Endodermal cell (in vitro differentiated cells): ENCODE measurements at regions not wholly inside any gene's neighbourhood (a gene's known extent, or its start where the extent isn't known, plus 50 kb on each side); places are given as distances from the start of the nearest gene placed in this dataset.

ENCODE experiments used
- DNase-seq: peaks from one replicate; pipeline ENCODE4 v3.0.0-alpha.2; 2017
- H3K27ac ChIP-seq: 2 replicates; pipeline ENCODE4 v1.5.1; 2013; ENCODE audit warnings: mild to moderate bottlenecking, low read depth, low read length, moderate library complexity
- H3K27me3 ChIP-seq: 2 replicates; pipeline ENCODE4 v1.6.1; 2013; ENCODE audit warnings: mild to moderate bottlenecking, low read length, moderate library complexity; ENCODE audit not compliant: insufficient read depth, control insufficient read depth, poor library complexity, severe bottlenecking
- H3K36me3 ChIP-seq: 2 replicates; pipeline ENCODE4 v1.7.0; 2013; ENCODE audit warnings: mild to moderate bottlenecking, low read length, moderate library complexity; ENCODE audit not compliant: control insufficient read depth, insufficient read depth
- H3K4me1 ChIP-seq: one replicate; pipeline ENCODE4 v1.7.0; 2013; ENCODE audit warnings: low read length; ENCODE audit not compliant: control insufficient read depth, insufficient read depth
- H3K4me3 ChIP-seq: 2 replicates; pipeline ENCODE4 v1.5.1; 2013; ENCODE audit warnings: mild to moderate bottlenecking, low read length, moderate library complexity
- H3K9ac ChIP-seq: 2 replicates; pipeline ENCODE4 v1.6.1; 2013; ENCODE audit warnings: mild to moderate bottlenecking, low read length, moderate library complexity; ENCODE audit not compliant: poor library complexity, severe bottlenecking; ENCODE audit errors: extremely low read depth
- H3K9me3 ChIP-seq: 2 replicates; pipeline ENCODE4 v1.6.1; 2013; ENCODE audit warnings: mild to moderate bottlenecking, low read length, moderate library complexity; ENCODE audit not compliant: control insufficient read depth
- H3K27ac Mint-ChIP-seq: 2 replicates; pipeline ENCODE4 v1.8.0; 2020; ENCODE audit warnings: mixed read lengths
- H3K27me3 Mint-ChIP-seq: 2 replicates; pipeline ENCODE4 v1.8.0; 2021; ENCODE audit warnings: mild to moderate bottlenecking, mixed read lengths; ENCODE audit not compliant: insufficient read depth
- H3K36me3 Mint-ChIP-seq: 2 replicates; pipeline ENCODE4 v1.8.0; 2020; ENCODE audit warnings: low read depth, mixed read lengths
- H3K4me1 Mint-ChIP-seq: 2 replicates; pipeline ENCODE4 v1.8.0; 2020; ENCODE audit warnings: mixed read lengths
- H3K4me3 Mint-ChIP-seq: 2 replicates; pipeline ENCODE4 v1.8.0; 2020; ENCODE audit warnings: mild to moderate bottlenecking, moderate library complexity, mixed read lengths
- H3K9me3 Mint-ChIP-seq: 2 replicates; pipeline ENCODE4 v1.8.0; 2020; ENCODE audit warnings: mild to moderate bottlenecking, mixed read lengths
- WGBS, 2 experiments: methylation state at CpG; one replicate each; pipeline versions ENCODE4 v1.1.5 to v1.1.7; 2013; ENCODE audit warnings: missing lambda C conversion rate in 2 of 2, mixed read lengths in 1 of 2; ENCODE audit not compliant: insufficient coverage in 1 of 2, insufficient read length in 1 of 2; 5-methylcytosine and 5-hydroxymethylcytosine counted together
- TF ChIP-seq, protein P1 (sequence below): fragments of 200-600 bp; sonication (generic); conservative IDR thresholded peaks from 2 replicates; pipeline ENCODE4 v1.5.0; 2021; ENCODE audit warnings: antibody characterized with exemption, mild to moderate bottlenecking

DNA sequence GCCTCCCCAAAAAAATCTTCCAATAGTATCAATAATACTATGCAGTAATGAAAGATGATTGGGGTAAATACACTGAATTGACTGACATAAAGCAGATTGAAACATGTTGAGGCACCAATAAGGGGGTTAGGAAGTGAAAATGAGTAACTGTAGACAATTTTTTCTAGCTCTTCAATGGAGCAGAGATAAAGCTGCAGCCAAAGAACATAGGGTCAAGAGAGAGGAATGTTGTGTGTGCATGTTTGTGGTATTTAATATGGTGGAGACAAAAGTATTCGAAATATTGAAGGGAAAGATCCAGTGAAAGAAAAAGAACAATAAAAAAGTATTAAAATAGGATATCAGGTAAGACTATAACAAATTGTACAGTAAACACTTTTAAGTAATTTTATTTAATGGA is 450.0 kb upstream of the CCDC179 start:
- no peak for DNase-seq
- Histone ChIP-seq H3K4me1 (no peaks in the 10 kb centered on the region), H3K36me3 (no peaks in the 10 kb centered on the region), H3K27me3 (no peaks in the 10 kb centered on the region), H3K27ac (no peak overlapping the region), H3K9me3 (no peaks in the 10 kb centered on the region), H3K4me3 (no peak overlapping the region), H3K9ac (no peak overlapping the region)
- Mint-ChIP-seq H3K9me3 (no peaks in the 10 kb centered on the region), H3K4me3 (no peak overlapping the region), H3K4me1 (no peaks in the 10 kb centered on the region), H3K27me3 (no peaks in the 10 kb centered on the region), H3K36me3 (no peaks in the 10 kb centered on the region), H3K27ac (no peak overlapping the region)
- WGBS, 2 experiments, result 100% methylated on average over 1 of the region's 1 CpG; no CpG with 5 or more reads in 1 of the 2 experiments
- TF ChIP-seq, protein P1, sequence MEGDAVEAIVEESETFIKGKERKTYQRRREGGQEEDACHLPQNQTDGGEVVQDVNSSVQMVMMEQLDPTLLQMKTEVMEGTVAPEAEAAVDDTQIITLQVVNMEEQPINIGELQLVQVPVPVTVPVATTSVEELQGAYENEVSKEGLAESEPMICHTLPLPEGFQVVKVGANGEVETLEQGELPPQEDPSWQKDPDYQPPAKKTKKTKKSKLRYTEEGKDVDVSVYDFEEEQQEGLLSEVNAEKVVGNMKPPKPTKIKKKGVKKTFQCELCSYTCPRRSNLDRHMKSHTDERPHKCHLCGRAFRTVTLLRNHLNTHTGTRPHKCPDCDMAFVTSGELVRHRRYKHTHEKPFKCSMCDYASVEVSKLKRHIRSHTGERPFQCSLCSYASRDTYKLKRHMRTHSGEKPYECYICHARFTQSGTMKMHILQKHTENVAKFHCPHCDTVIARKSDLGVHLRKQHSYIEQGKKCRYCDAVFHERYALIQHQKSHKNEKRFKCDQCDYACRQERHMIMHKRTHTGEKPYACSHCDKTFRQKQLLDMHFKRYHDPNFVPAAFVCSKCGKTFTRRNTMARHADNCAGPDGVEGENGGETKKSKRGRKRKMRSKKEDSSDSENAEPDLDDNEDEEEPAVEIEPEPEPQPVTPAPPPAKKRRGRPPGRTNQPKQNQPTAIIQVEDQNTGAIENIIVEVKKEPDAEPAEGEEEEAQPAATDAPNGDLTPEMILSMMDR, result no peak

DNA sequence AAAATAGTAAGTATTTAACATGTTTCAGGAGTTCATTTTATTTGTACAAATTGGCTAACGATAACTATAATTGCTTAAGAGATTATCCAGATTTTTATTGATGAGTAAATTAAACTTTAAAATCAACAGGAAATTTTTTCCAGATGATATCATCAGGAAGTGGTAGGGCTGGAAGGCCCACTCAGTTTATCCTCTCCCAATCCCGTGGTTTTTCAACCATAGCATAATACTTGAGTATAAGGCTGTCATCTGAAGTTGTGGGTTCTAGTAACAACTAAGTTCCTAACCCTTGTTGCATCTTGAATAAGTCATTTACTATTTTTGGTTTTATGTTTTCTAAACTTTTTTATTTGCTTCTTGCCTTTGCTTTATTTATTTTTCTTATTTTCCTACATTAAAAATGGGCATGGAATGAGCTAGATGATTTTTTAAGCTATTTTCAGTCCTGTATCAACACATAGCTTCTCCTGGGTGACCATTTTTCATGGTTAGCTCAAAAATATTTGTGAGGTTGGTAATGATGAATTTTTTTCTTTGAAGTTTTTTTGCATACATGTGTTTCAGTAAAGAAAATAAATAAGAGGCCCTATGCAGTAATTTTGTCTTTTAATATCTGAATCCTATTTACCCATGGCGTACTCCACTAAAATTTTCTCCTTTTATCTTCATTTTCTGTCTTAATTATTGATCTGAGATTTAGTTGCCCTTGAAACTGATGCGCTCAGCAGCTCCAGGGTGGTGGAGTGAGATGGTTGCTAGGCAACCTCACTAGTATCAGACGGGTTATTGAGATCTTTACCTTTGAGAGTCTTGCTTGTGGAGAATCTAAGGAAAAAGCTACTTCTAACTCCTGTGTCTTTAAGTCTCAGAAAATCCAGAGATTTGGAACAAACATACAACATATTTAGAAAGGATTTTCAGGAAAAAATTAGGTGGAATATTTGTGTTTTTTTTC is 452.0 kb upstream of the CCDC179 start:
- H3K9me3 ChIP-seq, result peaks cover 9% of the 10 kb centered on the region
- no peaks in the 10 kb centered on the region for H3K4me1 Mint-ChIP-seq

DNA sequence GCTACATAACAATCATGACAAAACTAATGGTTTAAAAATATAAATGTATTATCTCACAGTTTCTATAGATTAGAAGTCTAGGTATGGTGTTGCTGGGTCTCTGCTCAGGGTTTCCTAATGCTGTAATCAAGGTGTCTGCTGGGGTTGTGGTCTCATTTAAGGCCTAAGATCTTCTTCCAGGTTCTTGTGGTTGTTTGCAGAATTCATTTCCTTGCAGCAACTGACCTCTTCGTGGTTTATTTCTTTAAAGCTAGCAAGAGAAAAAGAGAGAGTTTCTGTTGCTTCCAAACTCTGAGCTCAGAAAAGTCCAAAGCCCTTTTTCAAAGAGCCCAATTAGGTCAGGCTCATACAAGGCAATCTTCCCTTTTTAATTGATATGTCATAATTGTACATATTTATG is 452.7 kb upstream of the CCDC179 start:
- whole genome bisulfite sequencing, 2 experiments, result 83% methylated on average over 1 of the region's 1 CpG; no CpG with 5 or more reads in 1 of the 2 experiments
- Histone ChIP-seq H3K9me3 (peaks cover 16% of the 10 kb centered on the region), H3K9ac (no peak overlapping the region), H3K36me3 (no peaks in the 10 kb centered on the region), H3K27ac (no peak overlapping the region), H3K4me1 (no peaks in the 10 kb centered on the region), H3K4me3 (no peak overlapping the region), H3K27me3 (no peaks in the 10 kb centered on the region)
- no peak for DNase-seq
- Mint-ChIP-seq H3K9me3 (peaks cover 5% of the 10 kb centered on the region), H3K4me1 (no peaks in the 10 kb centered on the region), H3K4me3 (no peak overlapping the region), H3K27ac (no peak overlapping the region), H3K27me3 (no peaks in the 10 kb centered on the region), H3K36me3 (no peaks in the 10 kb centered on the region)
- TF ChIP-seq, protein P1, result no peak

More for the DNA sequence above, 452.0 kb upstream of the CCDC179 start:
- WGBS, 2 experiments, result 87 to 100% methylated on average over 1 to 5 of the region's 5 CpGs
- Histone ChIP-seq H3K27me3 (no peaks in the 10 kb centered on the region), H3K36me3 (no peaks in the 10 kb centered on the region), H3K27ac (no peak overlapping the region), H3K9ac (no peak overlapping the region), H3K4me1 (no peaks in the 10 kb centered on the region), H3K4me3 (no peak overlapping the region)
- Mint-ChIP-seq H3K36me3 (no peaks in the 10 kb centered on the region), H3K27me3 (no peaks in the 10 kb centered on the region), H3K9me3 (peaks cover 5% of the 10 kb centered on the region), H3K4me3 (no peak overlapping the region), H3K27ac (no peak overlapping the region)
- TF ChIP-seq, protein P1, result no peak
- DNase-seq, result no peak
